ENCODE measurements at regions not wholly inside any gene's neighbourhood (a gene's known extent, or its start where the extent isn't known, plus 50 kb on each side); places are given as distances from the start of the nearest gene placed in this dataset.

DNA sequence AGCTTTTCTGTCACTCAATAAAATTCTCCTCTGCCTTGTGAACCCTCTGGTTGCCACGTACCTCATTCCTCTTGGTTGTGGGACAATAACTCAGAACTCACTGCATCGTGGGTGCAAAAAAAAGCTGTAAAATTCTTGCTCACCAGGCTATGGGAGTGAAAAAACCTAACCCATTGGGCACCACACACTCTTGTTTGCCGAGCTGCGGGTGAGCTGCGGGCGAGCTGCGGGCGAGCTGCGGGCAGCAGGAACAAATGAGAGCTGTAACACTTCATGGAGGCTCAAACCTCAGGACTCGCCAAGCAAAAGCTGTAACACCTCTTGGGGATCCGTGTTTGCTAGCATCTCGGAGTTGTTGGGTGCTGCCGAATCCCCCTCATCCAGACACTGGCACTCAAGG lies 641.3 kb upstream of the CHRM3 start:
- no peak for TF ChIP-seq POLR2A (IDR thresholded peaks at IDR 0.05)
- TF ChIP-seq POLR2AphosphoS5 (IDR thresholded peaks at IDR 0.05), result no peak
- TF ChIP-seq, protein P1, sequence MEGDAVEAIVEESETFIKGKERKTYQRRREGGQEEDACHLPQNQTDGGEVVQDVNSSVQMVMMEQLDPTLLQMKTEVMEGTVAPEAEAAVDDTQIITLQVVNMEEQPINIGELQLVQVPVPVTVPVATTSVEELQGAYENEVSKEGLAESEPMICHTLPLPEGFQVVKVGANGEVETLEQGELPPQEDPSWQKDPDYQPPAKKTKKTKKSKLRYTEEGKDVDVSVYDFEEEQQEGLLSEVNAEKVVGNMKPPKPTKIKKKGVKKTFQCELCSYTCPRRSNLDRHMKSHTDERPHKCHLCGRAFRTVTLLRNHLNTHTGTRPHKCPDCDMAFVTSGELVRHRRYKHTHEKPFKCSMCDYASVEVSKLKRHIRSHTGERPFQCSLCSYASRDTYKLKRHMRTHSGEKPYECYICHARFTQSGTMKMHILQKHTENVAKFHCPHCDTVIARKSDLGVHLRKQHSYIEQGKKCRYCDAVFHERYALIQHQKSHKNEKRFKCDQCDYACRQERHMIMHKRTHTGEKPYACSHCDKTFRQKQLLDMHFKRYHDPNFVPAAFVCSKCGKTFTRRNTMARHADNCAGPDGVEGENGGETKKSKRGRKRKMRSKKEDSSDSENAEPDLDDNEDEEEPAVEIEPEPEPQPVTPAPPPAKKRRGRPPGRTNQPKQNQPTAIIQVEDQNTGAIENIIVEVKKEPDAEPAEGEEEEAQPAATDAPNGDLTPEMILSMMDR (IDR thresholded peaks at IDR 0.05), result no peak
- TF ChIP-seq EP300 (IDR thresholded peaks at IDR 0.05), result no peak
